Body of pancreas (tissue), 4 donors: ENCODE measurements at regions not wholly inside any gene's neighbourhood (a gene's known extent, or its start where the extent isn't known, plus 50 kb on each side); places are given as distances from the start of the nearest gene placed in this dataset.
"Not testable (repeated sequence)": the region's sequence is repeated elsewhere in the genome, so short reads cannot be mapped to it uniquely, and the experiment has no call there.

Experiments used
- CTCF ChIP-seq, 7 experiments: fragments of 450-650 bp in 4 of 7; fragments of 200-600 bp in 3 of 7; sonication (generic) in 3 of 7; IDR thresholded peaks; one replicate each; pipeline ENCODE4 v1.5.1; 2016 to 2019; ENCODE audit warnings: antibody characterized with exemption in 7 of 7
- POLR2A ChIP-seq, 3 donors: fragments of 450-650 bp; IDR thresholded peaks; one replicate each; pipeline ENCODE4 v1.6.1; 2016; ENCODE audit warnings: antibody characterized with exemption in 3 of 3, mild to moderate bottlenecking in 2 of 3

GRCh38 chr2:147139732-147140131 lies 705.1 kb upstream of the ACVR2A start:
- not testable (repeated sequence) for TF ChIP-seq CTCF, POLR2A (IDR thresholded peaks at IDR 0.05)
